Stomach (tissue), 4 donors: ENCODE measurements at regions not wholly inside any gene's neighbourhood (a gene's known extent, or its start where the extent isn't known, plus 50 kb on each side); places are given as distances from the start of the nearest gene placed in this dataset.

ENCODE experiments used
- CTCF ChIP-seq, 7 experiments: fragments of 450-650 bp in 4 of 7; fragments of 200-600 bp in 3 of 7; sonication (generic) in 3 of 7; IDR thresholded peaks; one replicate each; pipeline ENCODE4 v1.5.1; 2016 to 2019; ENCODE audit warnings: antibody characterized with exemption in 7 of 7, control low read depth in 2 of 7, mild to moderate bottlenecking in 1 of 7
- POLR2A ChIP-seq, 4 donors: fragments of 450-650 bp; IDR thresholded peaks; one replicate each; pipeline ENCODE4 v1.6.1; 2016; ENCODE audit warnings: antibody characterized with exemption in 4 of 4, control low read depth in 2 of 4, mild to moderate bottlenecking in 1 of 4, moderate library complexity in 1 of 4

- TF ChIP-seq CTCF (IDR thresholded peaks at IDR 0.05) (no peak), POLR2A (IDR thresholded peaks at IDR 0.05) (no peak)
Observed at GRCh38 chr18:30088238-30089015, 954.1 kb downstream of the DSC3 start.
